OCI-LY1 (cell line): ENCODE measurements at regions not wholly inside any gene's neighbourhood (a gene's known extent, or its start where the extent isn't known, plus 50 kb on each side); places are given as distances from the start of the nearest gene placed in this dataset.

Experiments used
- H2AFZ ChIP-seq: fragments of 200-600 bp; sonication (generic), shearing (Covaris generic); 2 replicates; pipeline ENCODE4 v1.6.0; 2014; ENCODE audit warnings: antibody characterized with exemption, mild to moderate bottlenecking, low read length
- H3F3A ChIP-seq: fragments of 200-600 bp; sonication (generic), shearing (Covaris generic); 2 replicates; pipeline ENCODE4 v1.6.0; 2014; ENCODE audit warnings: mild to moderate bottlenecking, antibody characterized with exemption, low read length, moderate library complexity; ENCODE audit not compliant: insufficient read depth
- H3K27ac ChIP-seq: fragments of 200-600 bp; sonication (generic); 2 replicates; pipeline ENCODE4 v1.5.1; 2014; ENCODE audit warnings: low read length, mixed run types, mild to moderate bottlenecking, low read depth; ENCODE audit not compliant: poor library complexity, severe bottlenecking
- H3K27me3 ChIP-seq: fragments of 200-600 bp; sonication (generic); 2 replicates; pipeline ENCODE4 v1.6.0; 2014; ENCODE audit warnings: antibody characterized with exemption, mild to moderate bottlenecking, low read length, moderate library complexity; ENCODE audit not compliant: insufficient read depth
- H3K36me3 ChIP-seq: fragments of 200-600 bp; sonication (generic); 2 replicates; pipeline ENCODE4 v1.6.1; 2014; ENCODE audit warnings: mild to moderate bottlenecking, antibody characterized with exemption, low read length, moderate library complexity, mixed read lengths; ENCODE audit not compliant: insufficient read depth
- H3K4me1 ChIP-seq: fragments of 200-600 bp; sonication (generic); 2 replicates; pipeline ENCODE4 v1.5.1; 2014; ENCODE audit warnings: mild to moderate bottlenecking, low read length, moderate library complexity; ENCODE audit not compliant: insufficient read depth, severe bottlenecking
- H3K4me2 ChIP-seq: fragments of 200-600 bp; sonication (generic), shearing (Covaris generic); 2 replicates; pipeline ENCODE4 v1.6.1; 2014; ENCODE audit warnings: low read length
- H3K4me3 ChIP-seq: fragments of 200-600 bp; sonication (generic); 2 replicates; pipeline ENCODE4 v1.5.1; 2014; ENCODE audit warnings: low read length, low read depth, mild to moderate bottlenecking, mixed read lengths; ENCODE audit not compliant: poor library complexity, severe bottlenecking
- H3K79me2 ChIP-seq: fragments of 200-600 bp; shearing (Covaris generic); 2 replicates; pipeline ENCODE4 v1.6.1; 2016; ENCODE audit warnings: mixed run types, low read length, mixed read lengths; ENCODE audit not compliant: insufficient read depth
- H3K9ac ChIP-seq: fragments of 200-600 bp; sonication (generic), shearing (Covaris generic); 2 replicates; pipeline ENCODE4 v1.6.1; 2014; ENCODE audit warnings: mild to moderate bottlenecking, low read length, mixed read lengths
- H3K9me2 ChIP-seq: fragments of 200-600 bp; sonication (generic), shearing (Covaris generic); 2 replicates; pipeline ENCODE4 v1.6.1; 2014; ENCODE audit warnings: low read depth, mild to moderate bottlenecking, low read length, mixed read lengths
- H3K9me3 ChIP-seq: fragments of 200-600 bp; shearing (Covaris generic); 2 replicates; pipeline ENCODE4 v1.6.1; 2014; ENCODE audit warnings: low read length, mixed read lengths
- H4K20me1 ChIP-seq: fragments of 200-600 bp; sonication (generic), shearing (Covaris generic); 2 replicates; pipeline ENCODE4 v1.6.0; 2016; ENCODE audit warnings: mild to moderate bottlenecking, low read length; ENCODE audit not compliant: insufficient read depth
- EZH2 ChIP-seq: fragments of 200-600 bp; sonication (generic), shearing (Covaris generic); IDR thresholded peaks from 2 replicates; pipeline ENCODE4 v1.8.0; 2017; ENCODE audit warnings: borderline replicate concordance, mixed run types, mild to moderate bottlenecking, antibody characterized with exemption, low read length, moderate library complexity, mixed read lengths
- TF ChIP-seq, protein P1 (sequence below): fragments of 200-600 bp; sonication (generic), shearing (Covaris generic); IDR thresholded peaks from 2 replicates; pipeline ENCODE4 v1.5.1; 2017; ENCODE audit warnings: mild to moderate bottlenecking, antibody characterized with exemption, low read length, moderate library complexity, mixed read lengths

DNA sequence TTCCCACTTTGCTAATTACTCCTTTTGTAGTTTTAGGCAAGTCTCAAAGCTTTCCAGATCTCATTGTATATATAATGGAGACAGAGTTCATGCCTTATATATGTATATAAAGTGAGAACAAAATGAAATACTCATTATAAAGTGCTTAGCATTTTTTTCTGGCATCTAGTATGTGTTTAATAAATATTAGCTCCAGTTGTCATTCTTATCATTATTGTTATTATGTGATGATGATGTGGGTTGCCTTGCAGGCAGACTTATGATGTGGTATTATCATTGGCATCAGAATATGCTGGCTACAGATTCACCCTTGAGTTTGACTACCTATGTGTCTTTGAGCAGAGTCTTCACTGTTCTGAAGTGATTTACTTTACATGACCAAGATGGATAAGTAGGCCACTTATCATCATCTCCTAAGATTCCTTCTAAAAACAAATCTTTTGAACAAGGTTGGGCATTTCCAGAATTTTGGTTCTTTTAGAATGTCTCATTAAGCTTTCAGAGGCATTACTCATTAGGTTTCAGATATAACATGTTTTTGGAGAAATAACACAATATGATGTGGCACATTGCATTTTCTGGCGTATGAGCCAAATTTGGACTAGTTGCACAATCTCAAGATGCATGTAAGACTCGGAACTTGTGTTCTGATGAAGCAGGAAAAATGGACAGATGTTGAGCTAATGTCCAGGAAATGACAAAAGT, 145.6 kb upstream of the TNC start:
- Histone ChIP-seq H3K4me1 (no peaks in the 10 kb centered on the region), H3K9me3 (no peaks in the 10 kb centered on the region), H3F3A (no peaks in the 10 kb centered on the region), H3K36me3 (no peaks in the 10 kb centered on the region), H3K4me3 (no peak overlapping the region), H3K9ac (no peak overlapping the region), H3K4me2 (no peak overlapping the region), H3K27me3 (no peaks in the 10 kb centered on the region), H3K27ac (no peak overlapping the region), H4K20me1 (no peaks in the 10 kb centered on the region), H3K9me2 (no peaks in the 10 kb centered on the region), H2AFZ (no peak overlapping the region), H3K79me2 (no peaks in the 10 kb centered on the region)
- no peak for TF ChIP-seq EZH2
- TF ChIP-seq, protein P1, sequence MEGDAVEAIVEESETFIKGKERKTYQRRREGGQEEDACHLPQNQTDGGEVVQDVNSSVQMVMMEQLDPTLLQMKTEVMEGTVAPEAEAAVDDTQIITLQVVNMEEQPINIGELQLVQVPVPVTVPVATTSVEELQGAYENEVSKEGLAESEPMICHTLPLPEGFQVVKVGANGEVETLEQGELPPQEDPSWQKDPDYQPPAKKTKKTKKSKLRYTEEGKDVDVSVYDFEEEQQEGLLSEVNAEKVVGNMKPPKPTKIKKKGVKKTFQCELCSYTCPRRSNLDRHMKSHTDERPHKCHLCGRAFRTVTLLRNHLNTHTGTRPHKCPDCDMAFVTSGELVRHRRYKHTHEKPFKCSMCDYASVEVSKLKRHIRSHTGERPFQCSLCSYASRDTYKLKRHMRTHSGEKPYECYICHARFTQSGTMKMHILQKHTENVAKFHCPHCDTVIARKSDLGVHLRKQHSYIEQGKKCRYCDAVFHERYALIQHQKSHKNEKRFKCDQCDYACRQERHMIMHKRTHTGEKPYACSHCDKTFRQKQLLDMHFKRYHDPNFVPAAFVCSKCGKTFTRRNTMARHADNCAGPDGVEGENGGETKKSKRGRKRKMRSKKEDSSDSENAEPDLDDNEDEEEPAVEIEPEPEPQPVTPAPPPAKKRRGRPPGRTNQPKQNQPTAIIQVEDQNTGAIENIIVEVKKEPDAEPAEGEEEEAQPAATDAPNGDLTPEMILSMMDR = no peak

DNA sequence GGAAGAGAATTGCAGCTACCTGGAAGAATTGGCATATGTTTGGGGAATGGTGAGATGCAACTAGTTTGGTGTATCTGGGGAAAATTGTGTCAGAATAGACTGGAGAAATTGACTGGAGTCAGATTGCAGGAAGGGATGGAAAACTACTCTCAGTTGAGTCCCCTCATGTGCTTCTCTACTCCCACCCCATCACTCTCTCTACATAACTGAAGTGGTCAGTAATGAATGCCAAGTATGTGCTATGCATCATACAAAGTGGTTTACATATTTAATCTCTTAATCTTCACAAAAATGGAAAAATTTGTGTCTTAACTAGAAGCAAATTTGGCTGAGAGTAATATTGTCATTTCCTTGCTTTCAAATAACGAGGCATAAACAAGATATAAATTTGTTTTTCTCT, 146.4 kb upstream of the TNC start:
- no peak overlapping the region for H3K9ac ChIP-seq
- no peaks in the 10 kb centered on the region for H3K9me3 ChIP-seq
- H3K79me2 ChIP-seq = no peaks in the 10 kb centered on the region
- H3K9me2 ChIP-seq = no peaks in the 10 kb centered on the region
- no peak for TF ChIP-seq EZH2
- TF ChIP-seq, protein P1 = no peak
- H3F3A ChIP-seq = no peaks in the 10 kb centered on the region
- no peak overlapping the region for H3K4me2 ChIP-seq
- no peak overlapping the region for H2AFZ ChIP-seq
- H3K4me3 ChIP-seq = no peak overlapping the region
- no peaks in the 10 kb centered on the region for H3K4me1 ChIP-seq
- no peaks in the 10 kb centered on the region for H4K20me1 ChIP-seq
- no peaks in the 10 kb centered on the region for H3K36me3 ChIP-seq
- H3K27ac ChIP-seq = no peak overlapping the region
- H3K27me3 ChIP-seq = no peaks in the 10 kb centered on the region

DNA sequence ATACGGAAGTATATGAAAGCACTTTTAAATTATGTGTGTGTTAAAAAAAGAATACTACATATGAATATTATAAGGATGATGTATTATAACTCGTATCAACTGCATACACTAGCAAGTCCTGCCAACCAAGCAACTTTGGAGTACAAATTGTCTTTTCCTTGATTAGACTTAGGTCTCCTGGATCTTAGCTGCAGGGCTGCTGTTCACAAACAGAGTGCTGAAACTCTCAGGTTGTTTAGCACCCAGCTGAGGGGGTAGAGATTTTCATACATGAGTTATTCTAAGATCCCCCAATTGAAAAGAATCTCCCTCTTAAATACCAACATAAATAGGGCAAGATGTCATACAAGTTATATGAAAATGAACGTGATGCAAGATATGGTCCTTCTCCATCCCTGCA, 149.8 kb upstream of the TNC start:
- H3F3A ChIP-seq = no peaks in the 10 kb centered on the region
- H3K9me2 ChIP-seq = no peaks in the 10 kb centered on the region
- no peak overlapping the region for H3K27ac ChIP-seq
- no peak overlapping the region for H3K4me2 ChIP-seq
- H3K4me1 ChIP-seq = no peaks in the 10 kb centered on the region
- H3K9me3 ChIP-seq = no peaks in the 10 kb centered on the region
- no peak for TF ChIP-seq EZH2
- TF ChIP-seq, protein P1 = no peak
- no peaks in the 10 kb centered on the region for H3K36me3 ChIP-seq
- H4K20me1 ChIP-seq = no peaks in the 10 kb centered on the region
- no peak overlapping the region for H3K4me3 ChIP-seq
- no peak overlapping the region for H3K9ac ChIP-seq
- H3K27me3 ChIP-seq = no peaks in the 10 kb centered on the region
- H2AFZ ChIP-seq = no peak overlapping the region
- H3K79me2 ChIP-seq = no peaks in the 10 kb centered on the region
